Liver (tissue), 8 donors: ENCODE measurements at regions not wholly inside any gene's neighbourhood (a gene's known extent, or its start where the extent isn't known, plus 50 kb on each side); places are given as distances from the start of the nearest gene placed in this dataset.

Source experiments
- DNase-seq: peaks from one replicate; pipeline ENCODE4 v3.0.0-alpha.2; 2017; ENCODE audit warnings: low spot score
- H3K27ac ChIP-seq, 2 donors: one replicate each; pipeline ENCODE4 v1.7.0; 2013; ENCODE audit warnings: inconsistent platforms in 2 of 2, low read length in 2 of 2, control low read depth in 1 of 2, low read depth in 1 of 2, mild to moderate bottlenecking in 1 of 2
- H3K27me3 ChIP-seq, 4 donors: one replicate each; pipeline versions ENCODE4 v1.6.1 to v1.7.0; 2013; ENCODE audit warnings: low read length in 3 of 4, inconsistent platforms in 1 of 4, mild to moderate bottlenecking in 1 of 4, moderate library complexity in 1 of 4; ENCODE audit not compliant: control insufficient read depth in 4 of 4, insufficient read depth in 4 of 4
- H3K36me3 ChIP-seq, 4 donors: one replicate each; pipeline versions ENCODE4 v1.6.1 to v1.7.0; 2013; ENCODE audit warnings: low read length in 3 of 4, mild to moderate bottlenecking in 3 of 4, low read depth in 1 of 4, moderate library complexity in 1 of 4; ENCODE audit not compliant: control insufficient read depth in 4 of 4, insufficient read depth in 3 of 4
- H3K4me1 ChIP-seq, 4 donors: one replicate each; pipeline versions ENCODE4 v1.6.1 to v1.7.0; 2013; ENCODE audit warnings: low read length in 3 of 4, mild to moderate bottlenecking in 3 of 4, moderate library complexity in 1 of 4; ENCODE audit not compliant: control insufficient read depth in 4 of 4, insufficient read depth in 4 of 4
- H3K4me3 ChIP-seq, 3 donors: one replicate each; pipeline versions ENCODE4 v1.6.1 to v1.7.0; 2013; ENCODE audit warnings: low read length in 3 of 3, control low read depth in 1 of 3, low read depth in 1 of 3, mild to moderate bottlenecking in 1 of 3
- H3K9ac ChIP-seq, 2 donors: one replicate each; pipeline ENCODE4 v1.7.0; 2013; ENCODE audit warnings: low read length in 2 of 2, mild to moderate bottlenecking in 2 of 2, moderate library complexity in 2 of 2, control low read depth in 1 of 2, low read depth in 1 of 2
- H3K9me3 ChIP-seq, 4 donors: one replicate each; pipeline versions ENCODE4 v1.6.1 to v1.7.0; 2013; ENCODE audit warnings: low read length in 3 of 4; ENCODE audit not compliant: control insufficient read depth in 4 of 4
- ATF3 ChIP-seq: IDR thresholded peaks from 2 replicates; pipeline ENCODE4 v1.6.1; 2016; ENCODE audit warnings: antibody characterized with exemption
- CTCF ChIP-seq: fragments of 150-350 bp; IDR thresholded peaks from 2 replicates; pipeline ENCODE4 v1.5.1; 2017; ENCODE audit warnings: improper control_type of control experiment, low read depth, low read length; ENCODE audit not compliant: missing input control
- EGR1 ChIP-seq, 2 donors: IDR thresholded peaks; 2 replicates each; pipeline ENCODE4 v1.6.1; 2016 to 2018; ENCODE audit warnings: antibody characterized with exemption in 2 of 2, low read depth in 2 of 2
- FOXA1 ChIP-seq: IDR thresholded peaks from 2 replicates; pipeline ENCODE4 v1.6.1; 2016; ENCODE audit warnings: antibody characterized with exemption
- FOXA2 ChIP-seq: IDR thresholded peaks from 2 replicates; pipeline ENCODE4 v1.6.1; 2016; ENCODE audit warnings: antibody characterized with exemption
- HNF4A ChIP-seq, 2 donors: conservative IDR thresholded peaks; 2 replicates each; pipeline ENCODE4 v1.6.1; 2016; ENCODE audit warnings: antibody characterized with exemption in 2 of 2, mild to moderate bottlenecking in 2 of 2
- HNF4G ChIP-seq: IDR thresholded peaks from 2 replicates; pipeline ENCODE4 v1.6.1; 2016; ENCODE audit warnings: antibody characterized with exemption
- JUND ChIP-seq, 2 donors: IDR thresholded peaks; 2 replicates each; pipeline ENCODE4 v1.6.1; 2016; ENCODE audit warnings: antibody characterized with exemption in 2 of 2
- MAX ChIP-seq: IDR thresholded peaks from 2 replicates; pipeline ENCODE4 v1.6.1; 2016; ENCODE audit warnings: antibody characterized with exemption
- NR2F2 ChIP-seq: IDR thresholded peaks from 2 replicates; pipeline ENCODE4 v1.6.1; 2016; ENCODE audit warnings: antibody characterized with exemption
- RAD21 ChIP-seq, 2 donors: IDR thresholded peaks; 2 replicates each; pipeline ENCODE4 v1.6.1; 2016; ENCODE audit warnings: antibody characterized with exemption in 2 of 2, mild to moderate bottlenecking in 2 of 2
- REST ChIP-seq: IDR thresholded peaks from 2 replicates; pipeline ENCODE4 v1.6.1; 2016; ENCODE audit warnings: antibody characterized with exemption, mild to moderate bottlenecking
- RXRA ChIP-seq, 2 donors: IDR thresholded peaks; 2 replicates each; pipeline ENCODE4 v1.6.1; 2017 to 2018; ENCODE audit warnings: antibody characterized with exemption in 2 of 2, mild to moderate bottlenecking in 1 of 2
- SP1 ChIP-seq: IDR thresholded peaks from 2 replicates; pipeline ENCODE4 v1.6.1; 2018; ENCODE audit warnings: antibody characterized with exemption, mild to moderate bottlenecking
- TAF1 ChIP-seq: conservative IDR thresholded peaks from 2 replicates; pipeline ENCODE4 v1.6.1; 2016; ENCODE audit warnings: antibody characterized with exemption, mild to moderate bottlenecking
- YY1 ChIP-seq: IDR thresholded peaks from 2 replicates; pipeline ENCODE4 v1.6.1; 2016; ENCODE audit warnings: antibody characterized with exemption, mild to moderate bottlenecking
- ZBTB33 ChIP-seq: IDR thresholded peaks from 2 replicates; pipeline ENCODE4 v1.6.1; 2016; ENCODE audit warnings: antibody characterized with exemption
- WGBS: extraction: QIAGEN DNeasy Blood & Tissue Kit; methylation state at CpG from one replicate; pipeline ENCODE4 v1.1.7; 2013; 5-methylcytosine and 5-hydroxymethylcytosine counted together
- donor health status: healthy.
- donor health status: healthy.
- donor health status: healthy.
- donor health status: healthy.
- donor health status: healthy.

GRCh38 chr7:25855854-25856782, 295.9 kb upstream of the NFE2L3 start (continued):
- no peak for TF ChIP-seq REST

- Histone ChIP-seq H3K27ac (no peak overlapping the region), H3K9ac (no peak overlapping the region), H3K36me3 (no peaks in the 10 kb centered on the region), H3K4me3 (no peak overlapping the region), H3K4me1 (peaks cover 0 to 4% (median 3%) of the 10 kb centered on the region in 4 donors), H3K9me3 (peaks cover 0 to 31% (median 7%) of the 10 kb centered on the region in 4 donors), H3K27me3 (peaks cover 12 to 67% (median 36%) of the 10 kb centered on the region in 4 donors)
- 11% methylated on average over 21 of the region's 21 CpGs for WGBS
- DNase-seq = no peak
- no peak for TF ChIP-seq EGR1 (IDR thresholded peaks at IDR 0.05; ENCODE audit: low read depth in 2 of 2)
- no peak for TF ChIP-seq FOXA2
These were observed 294.5 kb upstream of the NFE2L3 start for GRCh38 chr7:25857376-25858067.

GRCh38 chr7:25858200-25858524, 293.8 kb upstream of the NFE2L3 start:
- Histone ChIP-seq H3K4me3 (no peak overlapping the region), H3K27ac (no peak overlapping the region), H3K27me3 (peaks cover 12 to 69% (median 37%) of the 10 kb centered on the region in 4 donors), H3K36me3 (no peaks in the 10 kb centered on the region), H3K9me3 (peaks cover 0 to 34% (median 7%) of the 10 kb centered on the region in 4 donors), H3K4me1 (peaks cover 0 to 4% (median 2%) of the 10 kb centered on the region in 4 donors), H3K9ac (no peak overlapping the region)
- no peak for DNase-seq
- WGBS = 8% methylated on average over 9 of the region's 9 CpGs
- no peak for TF ChIP-seq ATF3
- TF ChIP-seq YY1 = no peak
- no peak for TF ChIP-seq JUND (IDR thresholded peaks at IDR 0.05)
- no peak for TF ChIP-seq ZBTB33
- TF ChIP-seq RXRA (IDR thresholded peaks at IDR 0.05) = no peak
- TF ChIP-seq SP1 = no peak
- no peak for TF ChIP-seq FOXA1
- TF ChIP-seq EGR1 (IDR thresholded peaks at IDR 0.05; ENCODE audit: low read depth in 2 of 2) = no peak
- no peak for TF ChIP-seq NR2F2
- no peak for TF ChIP-seq REST
- TF ChIP-seq CTCF = no peak
- no peak for TF ChIP-seq FOXA2
- no peak for TF ChIP-seq TAF1
- TF ChIP-seq RAD21 (IDR thresholded peaks at IDR 0.05) = no peak
- no peak for TF ChIP-seq MAX
- no peak for TF ChIP-seq HNF4A (conservative IDR thresholded peaks at IDR 0.05)
- TF ChIP-seq HNF4G = no peak
